PC-9 (cell line): ENCODE measurements at regions not wholly inside any gene's neighbourhood (a gene's known extent, or its start where the extent isn't known, plus 50 kb on each side); places are given as distances from the start of the nearest gene placed in this dataset.

Experiments
- CTCF ChIP-seq: fragments of 200-600 bp; sonication (generic); conservative IDR thresholded peaks from 2 replicates; pipeline ENCODE4 v1.6.1; 2017; ENCODE audit warnings: mixed run types, antibody characterized with exemption, mild to moderate bottlenecking, moderate library complexity
- EZH2 ChIP-seq: fragments of 200-600 bp; sonication (generic); IDR thresholded peaks from 2 replicates; pipeline ENCODE4 v1.8.0; 2017; ENCODE audit warnings: antibody characterized with exemption, low read depth

- no peak for TF ChIP-seq CTCF
- no peak for TF ChIP-seq EZH2
These were observed 430.9 kb downstream of the IRX2 start for GRCh38 chr5:2320611-2321010.
